ENCODE measurements at regions not wholly inside any gene's neighbourhood (a gene's known extent, or its start where the extent isn't known, plus 50 kb on each side); places are given as distances from the start of the nearest gene placed in this dataset.

DNA sequence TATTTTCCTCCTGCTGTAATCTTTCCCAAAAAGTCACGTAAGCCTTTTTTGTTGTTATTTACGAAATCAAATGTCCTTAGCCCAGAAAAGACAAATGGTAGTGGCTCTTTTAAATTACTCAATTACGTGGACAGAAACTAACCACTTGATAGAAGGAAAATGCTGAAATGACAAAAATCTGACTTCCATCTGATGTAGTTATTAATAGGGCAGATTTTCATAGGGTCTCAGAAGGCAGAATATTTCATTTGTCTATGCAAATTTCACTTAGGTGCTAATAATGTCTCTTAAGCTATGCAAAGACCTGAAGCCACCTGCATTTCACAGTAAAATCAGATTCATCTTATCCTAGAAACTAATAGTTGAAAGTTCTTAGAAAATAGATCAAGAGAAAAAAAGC is 295.7 kb downstream of the TMA16 start:
- no peak overlapping the region for H3K4me3 Mint-ChIP-seq
- no peaks in the 10 kb centered on the region for H3K27me3 Mint-ChIP-seq (ENCODE audit: low read depth)
- H3K27ac Mint-ChIP-seq, result peak overlapping the region in 1 of 3 experiments; percentile 35
- no peaks in the 10 kb centered on the region for H3K36me3 Mint-ChIP-seq (ENCODE audit: low read depth)
- TF ChIP-seq CTCF (IDR thresholded peaks at IDR 0.05; ENCODE audit: unreplicated experiment in 3 of 3), result no peak
- H3K4me1 Mint-ChIP-seq, result no peaks in the 10 kb centered on the region
- H3K9me3 Mint-ChIP-seq, result no peaks in the 10 kb centered on the region

DNA sequence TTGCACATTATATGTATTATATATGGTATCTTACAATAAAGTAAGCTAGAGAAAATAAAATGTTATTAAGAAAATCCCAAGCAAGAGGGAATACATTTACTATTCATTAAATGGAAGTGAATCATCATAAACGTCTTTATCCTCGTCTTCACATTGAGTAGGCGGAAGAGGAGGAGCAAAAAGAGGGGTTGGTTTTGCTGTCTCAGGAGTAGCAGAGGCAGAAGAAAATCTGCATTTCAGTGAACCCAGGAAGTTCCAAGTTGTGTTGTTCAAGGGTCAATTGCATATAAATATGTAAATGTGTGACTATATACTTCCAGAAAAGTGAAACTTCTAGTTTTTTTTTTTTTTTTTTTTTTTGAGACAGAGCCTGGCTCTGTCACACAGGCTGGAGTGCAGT is 301.4 kb downstream of the TMA16 start:
- Mint-ChIP-seq H3K36me3 (ENCODE audit: low read depth) (no peaks in the 10 kb centered on the region), H3K27ac (no peak overlapping the region), H3K27me3 (ENCODE audit: low read depth) (no peaks in the 10 kb centered on the region), H3K9me3 (no peaks in the 10 kb centered on the region), H3K4me1 (no peaks in the 10 kb centered on the region), H3K4me3 (no peak overlapping the region)
- no peak for TF ChIP-seq CTCF (IDR thresholded peaks at IDR 0.05; ENCODE audit: unreplicated experiment in 3 of 3)

DNA sequence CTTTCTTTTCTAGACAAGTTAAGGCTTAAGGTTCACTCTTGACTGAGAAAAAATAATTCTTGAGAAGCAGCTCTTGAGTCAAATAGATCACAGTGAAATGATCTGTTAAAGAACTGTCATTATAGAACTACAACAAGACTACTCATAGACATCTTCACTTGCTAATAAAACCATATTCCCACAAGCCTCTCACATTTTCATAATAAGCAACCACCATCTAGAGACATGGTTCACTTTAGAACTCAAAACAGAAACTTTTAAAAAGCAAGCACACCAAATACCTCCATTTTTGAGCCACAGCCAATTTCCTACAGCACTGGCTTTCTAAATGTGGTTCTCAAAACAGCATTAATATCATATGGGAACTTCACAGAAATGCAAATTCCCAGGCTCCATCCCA is 309.5 kb downstream of the TMA16 start:
- H3K27ac Mint-ChIP-seq, result no peak overlapping the region
- H3K9me3 Mint-ChIP-seq, result no peaks in the 10 kb centered on the region
- H3K27me3 Mint-ChIP-seq (ENCODE audit: low read depth), result no peaks in the 10 kb centered on the region
- no peak overlapping the region for H3K4me3 Mint-ChIP-seq
- no peaks in the 10 kb centered on the region for H3K36me3 Mint-ChIP-seq (ENCODE audit: low read depth)
- TF ChIP-seq CTCF (IDR thresholded peaks at IDR 0.05; ENCODE audit: unreplicated experiment in 3 of 3), result no peak
- H3K4me1 Mint-ChIP-seq, result no peaks in the 10 kb centered on the region

- H3K36me3 Mint-ChIP-seq (ENCODE audit: low read depth), result no peaks in the 10 kb centered on the region
- no peaks in the 10 kb centered on the region for H3K27me3 Mint-ChIP-seq (ENCODE audit: low read depth)
- no peak for TF ChIP-seq CTCF (IDR thresholded peaks at IDR 0.05; ENCODE audit: unreplicated experiment in 3 of 3)
- H3K27ac Mint-ChIP-seq, result no peak overlapping the region
- no peaks in the 10 kb centered on the region for H3K4me1 Mint-ChIP-seq
- no peak overlapping the region for H3K4me3 Mint-ChIP-seq
- no peaks in the 10 kb centered on the region for H3K9me3 Mint-ChIP-seq
Measured at GRCh38 chr4:163806653-163807052, 312.2 kb downstream of the TMA16 start.

GRCh38 chr4:163808011-163808410 is 313.5 kb downstream of the TMA16 start:
- Mint-ChIP-seq H3K27ac (peak overlapping the region; percentile 8 to 15 (median 12)), H3K4me1 (no peaks in the 10 kb centered on the region), H3K27me3 (ENCODE audit: low read depth) (no peaks in the 10 kb centered on the region), H3K36me3 (ENCODE audit: low read depth) (no peaks in the 10 kb centered on the region), H3K4me3 (no peak overlapping the region), H3K9me3 (no peaks in the 10 kb centered on the region)
- TF ChIP-seq CTCF (IDR thresholded peaks at IDR 0.05; ENCODE audit: unreplicated experiment in 3 of 3), result no peak

- H3K27ac Mint-ChIP-seq, result no peak overlapping the region
- no peaks in the 10 kb centered on the region for H3K4me1 Mint-ChIP-seq
- H3K27me3 Mint-ChIP-seq (ENCODE audit: low read depth), result no peaks in the 10 kb centered on the region
- no peak overlapping the region for H3K4me3 Mint-ChIP-seq
- no peaks in the 10 kb centered on the region for H3K36me3 Mint-ChIP-seq (ENCODE audit: low read depth)
- H3K9me3 Mint-ChIP-seq, result no peaks in the 10 kb centered on the region
- TF ChIP-seq CTCF (IDR thresholded peaks at IDR 0.05; ENCODE audit: unreplicated experiment in 3 of 3), result no peak
Measured at GRCh38 chr4:163810755-163811154, 316.3 kb downstream of the TMA16 start.

Data from nephron (organoid).